CD14-positive monocyte (primary cell): ENCODE measurements at regions not wholly inside any gene's neighbourhood (a gene's known extent, or its start where the extent isn't known, plus 50 kb on each side); places are given as distances from the start of the nearest gene placed in this dataset.

Source experiments
- DNase-seq, 3 donors: peaks; one replicate each; pipeline ENCODE4 v3.0.0-alpha.2; 2011 to 2022
- H2AFZ ChIP-seq: 2 replicates; pipeline ENCODE4 v1.6.0; 2012; ENCODE audit warnings: mild to moderate bottlenecking, low read depth, low read length, inconsistent platforms; ENCODE audit not compliant: insufficient read depth, poor library complexity, severe bottlenecking
- H3K27ac ChIP-seq, 2 donors: 1 replicate in 1 of 2; 2 replicates in 1 of 2; pipeline ENCODE4 v1.5.1; 2012 to 2013; ENCODE audit warnings: low read length in 2 of 2, control low read depth in 1 of 2, inconsistent platforms in 1 of 2, low read depth in 1 of 2, mild to moderate bottlenecking in 1 of 2
- H3K27me3 ChIP-seq, 2 donors: one replicate each; pipeline versions ENCODE4 v1.6.0 to v1.6.1; 2011 to 2013; ENCODE audit warnings: low read length in 2 of 2; ENCODE audit not compliant: control insufficient read depth in 2 of 2, insufficient read depth in 2 of 2
- H3K36me3 ChIP-seq, 2 donors: replicated peaks in 1 of 2; 1 replicate in 1 of 2; 2 replicates in 1 of 2; pipeline versions ENCODE4 v1.5.1 to v1.6.1; 2012 to 2013; ENCODE audit warnings: low read length in 2 of 2, control low read depth in 1 of 2, inconsistent platforms in 1 of 2, mild to moderate bottlenecking in 1 of 2; ENCODE audit not compliant: insufficient read depth in 2 of 2, control insufficient read depth in 1 of 2
- H3K4me1 ChIP-seq, 2 donors: 1 replicate in 1 of 2; 2 replicates in 1 of 2; pipeline versions ENCODE4 v1.5.1 to v1.6.1; 2012 to 2013; ENCODE audit warnings: low read length in 2 of 2, control low read depth in 1 of 2, inconsistent platforms in 1 of 2, mild to moderate bottlenecking in 1 of 2, moderate library complexity in 1 of 2; ENCODE audit not compliant: insufficient read depth in 2 of 2, control insufficient read depth in 1 of 2
- H3K4me2 ChIP-seq: replicated peaks from 2 replicates; pipeline ENCODE3; 2012; ENCODE audit warnings: low read length, moderate library complexity, mild to moderate bottlenecking; ENCODE audit not compliant: poor library complexity, severe bottlenecking; ENCODE audit errors: extremely low read depth
- H3K4me3 ChIP-seq, 3 experiments: fragments of 200-600 bp in 1 of 3; sonication (generic) in 1 of 3; replicated peaks in 1 of 3; 1 replicate in 2 of 3; 2 replicates in 1 of 3; pipeline ENCODE4 v1.5.1; 2011 to 2013; ENCODE audit warnings: low read length in 3 of 3, mild to moderate bottlenecking in 3 of 3, control low read depth in 2 of 3, low read depth in 2 of 3, inconsistent platforms in 1 of 3, moderate library complexity in 1 of 3
- H3K79me2 ChIP-seq: 2 replicates; pipeline ENCODE4 v1.6.0; 2012; ENCODE audit warnings: mild to moderate bottlenecking, control low read depth, inconsistent platforms, low read length, moderate library complexity; ENCODE audit not compliant: insufficient read depth
- H3K9ac ChIP-seq: 2 replicates; pipeline ENCODE4 v1.6.0; 2017; ENCODE audit warnings: low read length, mild to moderate bottlenecking; ENCODE audit not compliant: insufficient read depth, poor library complexity, severe bottlenecking
- H3K9me3 ChIP-seq, 2 donors: replicated peaks in 1 of 2; 1 replicate in 1 of 2; 2 replicates in 1 of 2; pipeline versions ENCODE4 v1.5.1 to v1.6.1; 2012 to 2013; ENCODE audit warnings: low read length in 2 of 2, control low read depth in 1 of 2; ENCODE audit not compliant: control insufficient read depth in 1 of 2, insufficient read depth in 1 of 2
- H4K20me1 ChIP-seq: 2 replicates; pipeline ENCODE4 v1.6.0; 2012; ENCODE audit warnings: mild to moderate bottlenecking, low read length, control low read depth, moderate library complexity; ENCODE audit not compliant: insufficient read depth
- H3K27ac Mint-ChIP-seq, 7 donors: one replicate each; pipeline ENCODE4 v1.8.0; 2020; ENCODE audit warnings: mild to moderate bottlenecking in 7 of 7, mixed read lengths in 7 of 7, moderate library complexity in 6 of 7, inconsistent platforms in 2 of 7
- H3K27me3 Mint-ChIP-seq, 3 donors: one replicate each; pipeline ENCODE4 v1.8.0; 2021 to 2022; ENCODE audit warnings: low read depth in 3 of 3, mild to moderate bottlenecking in 3 of 3, mixed read lengths in 3 of 3, moderate library complexity in 3 of 3, inconsistent platforms in 1 of 3
- H3K36me3 Mint-ChIP-seq, 2 donors: one replicate each; pipeline ENCODE4 v1.8.0; 2020; ENCODE audit warnings: mixed read lengths in 2 of 2, inconsistent platforms in 1 of 2, mild to moderate bottlenecking in 1 of 2
- H3K4me1 Mint-ChIP-seq: one replicate; pipeline ENCODE4 v1.8.0; 2020; ENCODE audit warnings: mild to moderate bottlenecking, mixed read lengths
- H3K4me3 Mint-ChIP-seq, 2 donors: one replicate each; pipeline ENCODE4 v1.8.0; 2020; ENCODE audit warnings: mild to moderate bottlenecking in 2 of 2, mixed read lengths in 2 of 2, moderate library complexity in 1 of 2
- H3K9me3 Mint-ChIP-seq, 7 donors: one replicate each; pipeline ENCODE4 v1.8.0; 2020 to 2022; ENCODE audit warnings: mixed read lengths in 7 of 7, mild to moderate bottlenecking in 6 of 7, moderate library complexity in 6 of 7, inconsistent platforms in 2 of 7
- CTCF ChIP-seq: fragments of 200-600 bp; IDR thresholded peaks from one replicate; pipeline ENCODE4 v1.8.0; 2022; ENCODE audit warnings: antibody characterized with exemption, mild to moderate bottlenecking
- WGBS: methylation state at CpG from one replicate; pipeline ENCODE4 v1.1.5; 2013; ENCODE audit warnings: missing lambda C conversion rate; ENCODE audit not compliant: insufficient coverage; 5-methylcytosine and 5-hydroxymethylcytosine counted together
- intact Hi-C, 2 donors: fragments of 100-400 bp; cut with micrococcal nuclease; formaldehyde crosslinking; loops; one replicate each; pipeline versions ENCODE4 v1.15.0 to v1.15.1; 2023

GRCh38 chr10:71093531-71093930 lies 118.8 kb upstream of the UNC5B start:
- no peak for TF ChIP-seq CTCF
- Histone ChIP-seq H3K27me3 (no peaks in the 10 kb centered on the region), H3K9me3 (peaks cover 11 to 14% of the 10 kb centered on the region in 2 donors), H3K79me2 (no peaks in the 10 kb centered on the region), H3K36me3 (no peaks in the 10 kb centered on the region), H3K4me3 (no peak overlapping the region), H2AFZ (no peak overlapping the region), H3K9ac (no peak overlapping the region), H3K4me2 (no peak overlapping the region), H4K20me1 (no peaks in the 10 kb centered on the region), H3K4me1 (no peaks in the 10 kb centered on the region), H3K27ac (no peak overlapping the region)
- DNase-seq: no peak
- no peaks in the 10 kb centered on the region for H3K4me1 Mint-ChIP-seq
- intact Hi-C loops: no loop called here
- H3K27me3 Mint-ChIP-seq: peaks cover 7 to 10% (median 7%) of the 10 kb centered on the region in 3 donors
- no peaks in the 10 kb centered on the region for H3K36me3 Mint-ChIP-seq
- H3K9me3 Mint-ChIP-seq: peaks cover 7 to 32% (median 13%) of the 10 kb centered on the region in 7 donors
- WGBS: no CpG with 5 or more reads among the region's 2 CpGs
- H3K27ac Mint-ChIP-seq: no peak overlapping the region
- no peak overlapping the region for H3K4me3 Mint-ChIP-seq

GRCh38 chr10:71094712-71095390 lies 117.5 kb upstream of the UNC5B start:
- intact Hi-C loops: no loop called here
- 93% methylated on average over 2 of the region's 4 CpGs for WGBS

More at GRCh38 chr10:71094712-71095390, 117.5 kb upstream of the UNC5B start:
- peaks cover 7 to 32% (median 16%) of the 10 kb centered on the region in 7 donors for H3K9me3 Mint-ChIP-seq
- no peak for TF ChIP-seq CTCF
- no peaks in the 10 kb centered on the region for H3K4me1 Mint-ChIP-seq
- H3K27ac Mint-ChIP-seq: no peak overlapping the region
- DNase-seq: no peak
- Histone ChIP-seq H3K27ac (no peak overlapping the region), H3K27me3 (no peaks in the 10 kb centered on the region), H3K9ac (no peak overlapping the region), H3K36me3 (no peaks in the 10 kb centered on the region), H3K4me2 (no peak overlapping the region), H3K4me1 (no peaks in the 10 kb centered on the region), H3K4me3 (no peak overlapping the region), H3K79me2 (no peaks in the 10 kb centered on the region), H2AFZ (no peak overlapping the region), H3K9me3 (peaks cover 11 to 14% of the 10 kb centered on the region in 2 donors), H4K20me1 (no peaks in the 10 kb centered on the region)
- no peaks in the 10 kb centered on the region for H3K36me3 Mint-ChIP-seq
- H3K27me3 Mint-ChIP-seq: peaks cover 7 to 14% (median 10%) of the 10 kb centered on the region in 3 donors
- no peak overlapping the region for H3K4me3 Mint-ChIP-seq
